Cardiac fibroblast (primary cell): ENCODE measurements at regions not wholly inside any gene's neighbourhood (a gene's known extent, or its start where the extent isn't known, plus 50 kb on each side); places are given as distances from the start of the nearest gene placed in this dataset.

ENCODE experiments used
- DNase-seq, 2 donors: peaks; one replicate each; pipeline versions ENCODE4 v3.0.0 to v3.0.0-alpha.2; 2010; ENCODE audit warnings: low read depth in 2 of 2
- H3K4me3 ChIP-seq, 2 donors: replicated peaks in 1 of 2; 1 replicate in 1 of 2; 2 replicates in 1 of 2; pipeline ENCODE4 v1.5.1; 2011; ENCODE audit warnings: low read depth in 2 of 2, low read length in 2 of 2, mild to moderate bottlenecking in 2 of 2, moderate library complexity in 1 of 2
- CTCF ChIP-seq: IDR thresholded peaks from one replicate; pipeline ENCODE4 v1.5.1; 2011; ENCODE audit warnings: low read depth, mild to moderate bottlenecking, low read length, inconsistent platforms

GRCh38 chr6:168152980-168153379, 74.0 kb upstream of the FRMD1 start:
- no peak for DNase-seq
- TF ChIP-seq CTCF = no peak
- H3K4me3 ChIP-seq = no peak overlapping the region

GRCh38 chr6:168152306-168152963, 73.4 kb upstream of the FRMD1 start:
- no peak for TF ChIP-seq CTCF
- no peak for DNase-seq
- H3K4me3 ChIP-seq = no peak overlapping the region

GRCh38 chr6:168150551-168151320, 71.7 kb upstream of the FRMD1 start:
- no peak overlapping the region for H3K4me3 ChIP-seq
- DNase-seq = peak in 1 of 2 donors; percentile 10
- TF ChIP-seq CTCF = no peak

- no peak overlapping the region for H3K4me3 ChIP-seq
- DNase-seq = no peak
- TF ChIP-seq CTCF = no peak
Measured at GRCh38 chr6:168149015-168149414, 70.0 kb upstream of the FRMD1 start.

GRCh38 chr6:168148231-168148849, 69.3 kb upstream of the FRMD1 start:
- no peak overlapping the region for H3K4me3 ChIP-seq
- no peak for TF ChIP-seq CTCF
- no peak for DNase-seq

- DNase-seq = no peak
- no peak overlapping the region for H3K4me3 ChIP-seq
Measured at GRCh38 chr6:168147205-168147738, 68.3 kb upstream of the FRMD1 start.

More at GRCh38 chr6:168147205-168147738, 68.3 kb upstream of the FRMD1 start:
- TF ChIP-seq CTCF = no peak
